ENCODE measurements at regions not wholly inside any gene's neighbourhood (a gene's known extent, or its start where the extent isn't known, plus 50 kb on each side); places are given as distances from the start of the nearest gene placed in this dataset.

GRCh38 chr5:77943851-77944250 is 167.7 kb upstream of the TBCA start:
- H3K27ac Mint-ChIP-seq (ENCODE audit: unreplicated experiment): peak overlapping the region; percentile 84
- H3K36me3 Mint-ChIP-seq (ENCODE audit: low read depth): no peaks in the 10 kb centered on the region
- H3K4me1 Mint-ChIP-seq: peaks cover 5% of the 10 kb centered on the region
- TF ChIP-seq, protein P1, sequence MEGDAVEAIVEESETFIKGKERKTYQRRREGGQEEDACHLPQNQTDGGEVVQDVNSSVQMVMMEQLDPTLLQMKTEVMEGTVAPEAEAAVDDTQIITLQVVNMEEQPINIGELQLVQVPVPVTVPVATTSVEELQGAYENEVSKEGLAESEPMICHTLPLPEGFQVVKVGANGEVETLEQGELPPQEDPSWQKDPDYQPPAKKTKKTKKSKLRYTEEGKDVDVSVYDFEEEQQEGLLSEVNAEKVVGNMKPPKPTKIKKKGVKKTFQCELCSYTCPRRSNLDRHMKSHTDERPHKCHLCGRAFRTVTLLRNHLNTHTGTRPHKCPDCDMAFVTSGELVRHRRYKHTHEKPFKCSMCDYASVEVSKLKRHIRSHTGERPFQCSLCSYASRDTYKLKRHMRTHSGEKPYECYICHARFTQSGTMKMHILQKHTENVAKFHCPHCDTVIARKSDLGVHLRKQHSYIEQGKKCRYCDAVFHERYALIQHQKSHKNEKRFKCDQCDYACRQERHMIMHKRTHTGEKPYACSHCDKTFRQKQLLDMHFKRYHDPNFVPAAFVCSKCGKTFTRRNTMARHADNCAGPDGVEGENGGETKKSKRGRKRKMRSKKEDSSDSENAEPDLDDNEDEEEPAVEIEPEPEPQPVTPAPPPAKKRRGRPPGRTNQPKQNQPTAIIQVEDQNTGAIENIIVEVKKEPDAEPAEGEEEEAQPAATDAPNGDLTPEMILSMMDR (conservative IDR thresholded peaks at IDR 0.05): no peak
- DNase-seq (ENCODE audit: low read depth, low spot score): no peak
- H3K27me3 Mint-ChIP-seq (ENCODE audit: low read depth): peaks cover 8% of the 10 kb centered on the region
- H3K9me3 Mint-ChIP-seq: no peaks in the 10 kb centered on the region
- H3K4me3 Mint-ChIP-seq: no peak overlapping the region

- no peak for DNase-seq (ENCODE audit: low read depth, low spot score)
- no peaks in the 10 kb centered on the region for H3K36me3 Mint-ChIP-seq (ENCODE audit: low read depth)
- H3K27ac Mint-ChIP-seq (ENCODE audit: unreplicated experiment): no peak overlapping the region
- no peaks in the 10 kb centered on the region for H3K9me3 Mint-ChIP-seq
- peaks cover 8% of the 10 kb centered on the region for H3K27me3 Mint-ChIP-seq (ENCODE audit: low read depth)
- H3K4me3 Mint-ChIP-seq: no peak overlapping the region
- TF ChIP-seq, protein P1 (conservative IDR thresholded peaks at IDR 0.05): no peak
- peaks cover 7% of the 10 kb centered on the region for H3K4me1 Mint-ChIP-seq
Measured at GRCh38 chr5:77942578-77943239, 166.6 kb upstream of the TBCA start.

DNA sequence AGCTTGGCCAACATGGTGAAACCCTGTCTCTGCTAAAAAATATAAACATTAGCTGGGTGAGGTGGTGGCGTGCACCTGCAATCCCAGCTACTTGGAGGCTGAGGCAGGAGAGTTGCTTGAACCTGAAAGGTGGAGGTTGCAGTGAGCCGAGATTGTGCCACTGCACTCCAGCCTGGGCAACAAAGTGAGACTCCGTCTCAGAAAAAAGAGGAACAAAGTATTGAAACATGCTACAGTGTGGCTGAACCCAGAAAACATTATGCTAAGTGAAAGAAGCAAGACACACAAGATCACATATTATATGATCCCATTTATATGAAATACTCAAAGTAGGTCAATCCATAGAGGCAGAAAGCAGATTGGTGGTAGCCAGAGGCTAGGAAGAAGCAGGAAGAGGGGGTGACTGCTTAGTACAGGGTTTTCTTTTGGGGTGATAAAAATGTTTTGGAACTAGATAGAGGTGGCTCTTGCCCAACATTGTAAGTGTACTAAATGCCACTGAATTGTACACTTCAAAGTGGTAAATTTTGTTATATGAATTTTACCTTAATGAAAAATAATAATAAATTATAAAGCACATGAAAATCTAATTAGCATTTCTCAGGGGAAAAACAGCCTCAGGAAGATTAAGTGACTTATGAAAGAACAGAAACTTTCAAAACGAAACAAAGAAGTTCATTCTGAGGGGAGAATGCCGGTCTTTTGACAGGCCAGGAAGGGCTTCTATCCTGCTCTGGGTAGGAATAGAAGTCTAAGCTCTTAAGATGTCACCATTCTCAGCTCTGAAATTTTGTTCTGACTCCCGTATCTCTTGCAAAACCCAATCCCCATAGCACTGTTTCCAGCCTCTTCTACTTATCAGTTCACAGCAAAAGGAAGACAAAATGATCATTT is 161.1 kb upstream of the TBCA start:
- Mint-ChIP-seq H3K27ac (ENCODE audit: unreplicated experiment) (no peak overlapping the region), H3K36me3 (ENCODE audit: low read depth) (no peaks in the 10 kb centered on the region), H3K27me3 (ENCODE audit: low read depth) (peaks cover 2% of the 10 kb centered on the region), H3K9me3 (peaks cover 3% of the 10 kb centered on the region), H3K4me1 (peaks cover 14% of the 10 kb centered on the region), H3K4me3 (no peak overlapping the region)
- TF ChIP-seq, protein P1 (conservative IDR thresholded peaks at IDR 0.05): no peak
- DNase-seq (ENCODE audit: low read depth, low spot score): no peak

- H3K4me3 Mint-ChIP-seq: no peak overlapping the region
- peaks cover 3% of the 10 kb centered on the region for H3K9me3 Mint-ChIP-seq
- H3K36me3 Mint-ChIP-seq (ENCODE audit: low read depth): no peaks in the 10 kb centered on the region
- TF ChIP-seq, protein P1 (conservative IDR thresholded peaks at IDR 0.05): no peak
- no peak for DNase-seq (ENCODE audit: low read depth, low spot score)
- peaks cover 2% of the 10 kb centered on the region for H3K27me3 Mint-ChIP-seq (ENCODE audit: low read depth)
- H3K27ac Mint-ChIP-seq (ENCODE audit: unreplicated experiment): no peak overlapping the region
- H3K4me1 Mint-ChIP-seq: peaks cover 14% of the 10 kb centered on the region
Measured at GRCh38 chr5:77936365-77936693, 160.2 kb upstream of the TBCA start.

DNA sequence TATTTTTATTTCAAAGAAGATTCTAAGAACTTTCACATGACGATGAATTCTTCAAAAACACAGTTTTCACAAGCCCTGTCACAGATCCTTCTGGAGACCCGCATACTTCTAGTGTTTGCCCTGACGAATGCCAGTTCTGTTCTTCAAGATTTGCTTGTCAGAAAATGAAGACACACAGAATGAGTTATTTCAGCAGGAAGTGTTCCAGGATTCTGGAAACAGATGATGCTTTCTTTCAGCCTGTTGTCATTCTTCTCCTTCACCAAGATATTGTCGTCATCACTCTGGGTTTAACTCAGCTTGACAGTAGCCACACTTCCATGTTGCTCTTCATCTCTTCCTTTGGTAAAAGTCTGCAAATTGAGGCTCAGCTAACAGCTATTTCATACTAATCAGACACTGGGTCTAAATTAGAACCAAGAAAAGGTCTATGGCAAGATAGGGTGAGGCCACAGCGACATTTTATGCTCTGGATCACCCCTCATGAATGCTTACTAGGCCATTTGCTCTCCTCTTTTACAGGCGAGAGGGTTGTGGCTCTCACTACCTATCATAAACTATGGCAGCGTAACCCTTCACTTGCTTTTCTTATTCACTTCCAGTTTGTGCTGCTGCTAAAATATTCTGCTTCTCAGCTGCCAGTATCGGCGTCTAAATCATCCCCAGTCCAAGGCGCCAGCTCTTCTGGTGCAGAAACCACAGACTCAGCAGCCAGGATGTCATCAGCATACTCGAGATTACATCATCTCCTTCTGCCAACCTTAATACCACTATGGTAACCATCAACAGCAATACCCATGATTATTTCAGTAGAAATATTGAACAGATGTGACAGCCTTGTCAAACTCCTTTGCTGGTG is 159.6 kb upstream of the TBCA start:
- Mint-ChIP-seq H3K27ac (ENCODE audit: unreplicated experiment) (no peak overlapping the region), H3K4me1 (peaks cover 14% of the 10 kb centered on the region), H3K36me3 (ENCODE audit: low read depth) (no peaks in the 10 kb centered on the region), H3K27me3 (ENCODE audit: low read depth) (peaks cover 2% of the 10 kb centered on the region), H3K9me3 (peaks cover 3% of the 10 kb centered on the region), H3K4me3 (no peak overlapping the region)
- DNase-seq (ENCODE audit: low read depth, low spot score): no peak
- TF ChIP-seq, protein P1 (conservative IDR thresholded peaks at IDR 0.05): no peak

Data from neural crest cell (in vitro differentiated cells).